ENCODE measurements at regions not wholly inside any gene's neighbourhood (a gene's known extent, or its start where the extent isn't known, plus 50 kb on each side); places are given as distances from the start of the nearest gene placed in this dataset.

- no peak for DNase-seq (ENCODE audit: low read depth in 1 of 2, low spot score in 1 of 2)
Observed at GRCh38 chr4:153997516-153997915, 208.6 kb upstream of the SFRP2 start.

GRCh38 chr4:153989505-153989904, 200.6 kb upstream of the SFRP2 start:
- no peak for DNase-seq (ENCODE audit: low read depth in 1 of 2, low spot score in 1 of 2)

- no peak for DNase-seq (ENCODE audit: low read depth in 1 of 2, low spot score in 1 of 2)
Observed at GRCh38 chr4:153988492-153989363, 199.8 kb upstream of the SFRP2 start.

- no peak for DNase-seq (ENCODE audit: low read depth in 1 of 2, low spot score in 1 of 2)
Observed at GRCh38 chr4:153987291-153987690, 198.4 kb upstream of the SFRP2 start.

GRCh38 chr4:153976954-153977353, 188.1 kb upstream of the SFRP2 start:
- DNase-seq (ENCODE audit: low read depth in 1 of 2, low spot score in 1 of 2), result no peak

GRCh38 chr4:153974452-153974851, 185.6 kb upstream of the SFRP2 start:
- DNase-seq (ENCODE audit: low read depth in 1 of 2, low spot score in 1 of 2), result no peak

- DNase-seq (ENCODE audit: low read depth in 1 of 2, low spot score in 1 of 2), result no peak
Observed at GRCh38 chr4:153973942-153974341, 185.1 kb upstream of the SFRP2 start.

GRCh38 chr4:153971899-153972298, 183.0 kb upstream of the SFRP2 start:
- no peak for DNase-seq (ENCODE audit: low read depth in 1 of 2, low spot score in 1 of 2)

- no peak for DNase-seq (ENCODE audit: low read depth in 1 of 2, low spot score in 1 of 2)
Observed at GRCh38 chr4:153970169-153970568, 181.3 kb upstream of the SFRP2 start.

- DNase-seq (ENCODE audit: low read depth in 1 of 2, low spot score in 1 of 2), result no peak
Observed at GRCh38 chr4:153969542-153969941, 180.7 kb upstream of the SFRP2 start.

GRCh38 chr4:153966641-153967040, 177.8 kb upstream of the SFRP2 start:
- no peak for DNase-seq (ENCODE audit: low read depth in 1 of 2, low spot score in 1 of 2)

- DNase-seq (ENCODE audit: low read depth in 1 of 2, low spot score in 1 of 2), result no peak
Observed at GRCh38 chr4:153963216-153963615, 174.3 kb upstream of the SFRP2 start.

- peak in 1 of 2 donors; percentile 25 for DNase-seq (ENCODE audit: low read depth in 1 of 2, low spot score in 1 of 2)
Observed at GRCh38 chr4:153962311-153963039, 173.6 kb upstream of the SFRP2 start.

- DNase-seq (ENCODE audit: low read depth in 1 of 2, low spot score in 1 of 2), result no peak
Observed at GRCh38 chr4:153955327-153955726, 166.4 kb upstream of the SFRP2 start.

GRCh38 chr4:153954654-153955053, 165.8 kb upstream of the SFRP2 start:
- DNase-seq (ENCODE audit: low read depth in 1 of 2, low spot score in 1 of 2), result no peak

GRCh38 chr4:153950100-153950979, 161.5 kb upstream of the SFRP2 start:
- DNase-seq (ENCODE audit: low read depth in 1 of 2, low spot score in 1 of 2), result peak in 1 of 2 donors; percentile 25

- DNase-seq (ENCODE audit: low read depth in 1 of 2, low spot score in 1 of 2), result no peak
Observed at GRCh38 chr4:153948041-153948440, 159.2 kb upstream of the SFRP2 start.

GRCh38 chr4:153947124-153947523, 158.2 kb upstream of the SFRP2 start:
- no peak for DNase-seq (ENCODE audit: low read depth in 1 of 2, low spot score in 1 of 2)

- DNase-seq (ENCODE audit: low read depth in 1 of 2, low spot score in 1 of 2), result no peak
Observed at GRCh38 chr4:153945704-153946103, 156.8 kb upstream of the SFRP2 start.

GRCh38 chr4:153943738-153944415, 155.0 kb upstream of the SFRP2 start:
- no peak for DNase-seq (ENCODE audit: low read depth in 1 of 2, low spot score in 1 of 2)

GRCh38 chr4:153940916-153941315, 152.0 kb upstream of the SFRP2 start:
- no peak for DNase-seq (ENCODE audit: low read depth in 1 of 2, low spot score in 1 of 2)

Measured in activated CD4-positive, alpha-beta T cell treated with anti-CD3 and anti-CD28 coated beads, Interleukin-2, amount 50 U/mL, for 24 hours (primary cell).